Neural crest cell (in vitro differentiated cells): ENCODE measurements at regions not wholly inside any gene's neighbourhood (a gene's known extent, or its start where the extent isn't known, plus 50 kb on each side); places are given as distances from the start of the nearest gene placed in this dataset.

ENCODE experiments used
- DNase-seq: peaks from one replicate; pipeline ENCODE4 v3.0.0; 2021; ENCODE audit warnings: low read depth, mixed read lengths, low spot score
- H3K27ac Mint-ChIP-seq: one replicate; pipeline ENCODE4 v1.8.0; 2021; ENCODE audit warnings: mild to moderate bottlenecking, mixed read lengths; ENCODE audit not compliant: unreplicated experiment
- H3K27me3 Mint-ChIP-seq: 2 replicates; pipeline ENCODE4 v1.8.0; 2021; ENCODE audit warnings: low read depth, mild to moderate bottlenecking, mixed read lengths
- H3K36me3 Mint-ChIP-seq: 2 replicates; pipeline ENCODE4 v1.8.0; 2021; ENCODE audit warnings: low read depth, mild to moderate bottlenecking, mixed read lengths
- H3K4me1 Mint-ChIP-seq: 2 replicates; pipeline ENCODE4 v1.8.0; 2021; ENCODE audit warnings: mixed read lengths
- H3K4me3 Mint-ChIP-seq: one replicate; pipeline ENCODE4 v1.8.0; 2021; ENCODE audit warnings: mild to moderate bottlenecking, mixed read lengths
- H3K9me3 Mint-ChIP-seq: 2 replicates; pipeline ENCODE4 v1.8.0; 2021; ENCODE audit warnings: mixed read lengths
- CTCF ChIP-seq: fragments of 200-600 bp; sonication (generic); conservative IDR thresholded peaks from 2 replicates; pipeline ENCODE4 v1.5.0; 2021; ENCODE audit warnings: antibody characterized with exemption, mild to moderate bottlenecking

DNA sequence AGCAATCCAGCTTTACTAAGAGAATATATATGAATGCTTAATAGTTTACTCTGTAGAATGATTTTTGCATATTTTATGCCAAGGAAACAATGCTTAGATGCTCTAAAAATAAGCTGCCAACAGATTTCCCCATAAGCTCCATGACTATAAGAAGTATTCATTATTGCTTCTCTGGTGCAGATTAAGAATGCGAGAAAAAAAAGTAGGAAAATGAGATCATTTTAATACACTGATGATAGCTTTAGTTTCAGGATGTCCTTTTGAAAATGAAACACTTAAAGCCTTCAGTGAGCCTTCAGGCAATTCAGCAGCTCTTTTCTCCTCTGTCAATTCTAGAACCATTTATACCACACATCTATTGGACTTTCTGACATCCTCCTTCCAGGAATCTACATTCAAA lies 735.0 kb upstream of the POT1 start:
- Mint-ChIP-seq H3K27ac (no peak overlapping the region), H3K4me1 (peaks cover 5% of the 10 kb centered on the region), H3K27me3 (no peaks in the 10 kb centered on the region), H3K9me3 (peaks cover 3% of the 10 kb centered on the region), H3K4me3 (no peak overlapping the region), H3K36me3 (no peaks in the 10 kb centered on the region)
- no peak for TF ChIP-seq CTCF
- DNase-seq = no peak

GRCh38 chr7:125663961-125664360 lies 734.3 kb upstream of the POT1 start:
- H3K36me3 Mint-ChIP-seq = no peaks in the 10 kb centered on the region

GRCh38 chr7:125661677-125662076 lies 732.1 kb upstream of the POT1 start:
- Mint-ChIP-seq H3K27me3 (no peaks in the 10 kb centered on the region), H3K36me3 (no peaks in the 10 kb centered on the region), H3K4me3 (no peak overlapping the region), H3K27ac (no peak overlapping the region), H3K9me3 (peaks cover 3% of the 10 kb centered on the region), H3K4me1 (peaks cover 11% of the 10 kb centered on the region)
- TF ChIP-seq CTCF = no peak
- DNase-seq = no peak

More at GRCh38 chr7:125663961-125664360, 734.3 kb upstream of the POT1 start:
- H3K27ac Mint-ChIP-seq = no peak overlapping the region
- H3K4me1 Mint-ChIP-seq = peaks cover 5% of the 10 kb centered on the region
- H3K27me3 Mint-ChIP-seq = no peaks in the 10 kb centered on the region
- DNase-seq = no peak
- no peak overlapping the region for H3K4me3 Mint-ChIP-seq
- no peak for TF ChIP-seq CTCF
- peaks cover 3% of the 10 kb centered on the region for H3K9me3 Mint-ChIP-seq

DNA sequence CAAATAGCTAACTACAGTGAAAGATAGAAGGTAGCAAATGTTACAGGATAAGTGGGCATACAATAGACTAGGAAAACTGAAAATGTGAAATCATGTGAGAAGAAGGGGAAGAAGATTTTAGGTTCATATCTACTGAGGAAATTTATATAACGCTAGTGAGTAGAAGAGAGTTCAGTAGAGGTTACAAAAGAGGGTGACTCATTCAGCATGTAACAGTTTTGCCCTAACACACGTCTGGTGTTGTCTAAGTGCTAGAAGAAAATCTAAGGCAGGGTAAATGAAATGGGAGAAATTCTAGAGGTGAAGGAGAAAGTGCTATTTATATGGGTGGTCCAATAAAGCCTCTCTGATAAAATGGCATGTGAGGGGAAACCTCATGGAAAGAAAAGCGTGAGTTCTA lies 731.4 kb upstream of the POT1 start:
- Mint-ChIP-seq H3K4me1 (peaks cover 11% of the 10 kb centered on the region), H3K4me3 (no peak overlapping the region), H3K9me3 (peaks cover 3% of the 10 kb centered on the region), H3K36me3 (no peaks in the 10 kb centered on the region), H3K27me3 (no peaks in the 10 kb centered on the region), H3K27ac (no peak overlapping the region)
- DNase-seq = no peak
- TF ChIP-seq CTCF = no peak

DNA sequence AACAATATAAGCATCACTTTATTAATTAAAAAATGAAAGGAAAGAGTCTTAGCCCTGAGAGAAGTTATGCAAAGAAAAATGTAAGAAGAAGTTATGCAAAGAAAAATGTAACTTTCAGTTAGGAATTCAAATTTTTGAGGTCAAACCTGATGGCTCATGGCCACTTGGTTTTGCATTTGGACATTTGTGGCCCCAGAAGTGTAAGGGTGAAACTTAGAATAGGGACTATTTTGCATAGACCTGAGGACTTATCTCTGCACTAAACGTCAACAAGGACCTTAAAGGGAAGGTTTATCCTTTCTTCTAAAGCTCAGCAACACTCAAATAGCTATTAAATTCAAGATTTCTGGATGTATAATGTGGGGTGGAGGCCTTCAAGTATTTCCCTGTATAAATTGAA lies 724.5 kb upstream of the POT1 start:
- no peak for TF ChIP-seq CTCF
- no peaks in the 10 kb centered on the region for H3K9me3 Mint-ChIP-seq
- no peaks in the 10 kb centered on the region for H3K36me3 Mint-ChIP-seq
- H3K27me3 Mint-ChIP-seq = no peaks in the 10 kb centered on the region
- peaks cover 7% of the 10 kb centered on the region for H3K4me1 Mint-ChIP-seq
- H3K4me3 Mint-ChIP-seq = no peak overlapping the region
- DNase-seq = no peak
- H3K27ac Mint-ChIP-seq = no peak overlapping the region
